ENCODE measurements at regions not wholly inside any gene's neighbourhood (a gene's known extent, or its start where the extent isn't known, plus 50 kb on each side); places are given as distances from the start of the nearest gene placed in this dataset.

- TF ChIP-seq CTCF (IDR thresholded peaks at IDR 0.05) (no peak), ZFX (IDR thresholded peaks at IDR 0.05; ENCODE audit: borderline replicate concordance) (no peak)
Measured at GRCh38 chr4:143089847-143090246, 94.9 kb upstream of the USP38 start.

All from 22Rv1 (cell line).